NB4 (cell line): ENCODE measurements at regions not wholly inside any gene's neighbourhood (a gene's known extent, or its start where the extent isn't known, plus 50 kb on each side); places are given as distances from the start of the nearest gene placed in this dataset.
"Not testable (repeated sequence)": the region's sequence is repeated elsewhere in the genome, so short reads cannot be mapped to it uniquely, and the experiment has no call there.

Experiments used
- DNase-seq: peaks from one replicate; pipeline ENCODE4 v3.0.0; 2010; ENCODE audit warnings: low read depth
- H3K4me3 ChIP-seq: one replicate; pipeline ENCODE4 v1.5.1; 2011; ENCODE audit warnings: mild to moderate bottlenecking, low read depth, low read length, moderate library complexity
- MYC ChIP-seq: IDR thresholded peaks from 2 replicates; pipeline ENCODE4 v1.6.1; 2011; ENCODE audit warnings: low read depth, low read length
- POLR2A ChIP-seq: IDR thresholded peaks from 2 replicates; pipeline ENCODE4 v1.6.1; 2011; ENCODE audit warnings: mild to moderate bottlenecking; ENCODE audit not compliant: insufficient read length; ENCODE audit errors: extremely low read depth
- TF ChIP-seq, protein P1 (sequence below): IDR thresholded peaks from 2 replicates; pipeline ENCODE4 v1.6.1; 2011; ENCODE audit warnings: low read depth, low read length
- TF ChIP-seq, protein P2 (sequence below): IDR thresholded peaks from one replicate; pipeline ENCODE4 v1.5.1; 2012; ENCODE audit warnings: low read depth, low read length

DNA sequence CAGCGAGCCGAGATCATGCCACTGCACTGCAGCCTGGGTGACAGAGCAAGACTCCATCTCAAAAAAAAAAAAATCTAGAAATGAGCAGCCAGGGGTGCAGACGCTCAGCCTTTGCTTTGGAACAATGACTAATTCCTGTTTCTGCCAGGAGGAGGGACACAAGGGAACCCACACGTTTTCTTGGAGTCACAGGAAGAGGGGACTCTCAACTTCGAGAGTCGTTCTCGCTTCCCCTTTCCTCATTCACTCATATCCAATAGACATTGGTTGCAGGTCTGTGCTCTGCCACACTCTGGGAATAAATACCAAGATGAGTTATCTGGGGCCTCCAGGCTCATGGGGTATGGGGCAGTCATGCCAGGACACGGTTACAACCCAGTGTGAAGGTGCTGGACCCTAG, 91.5 kb upstream of the RREB1 start:
- no peak overlapping the region for H3K4me3 ChIP-seq
- peak; percentile 41 for DNase-seq
- TF ChIP-seq, protein P1, sequence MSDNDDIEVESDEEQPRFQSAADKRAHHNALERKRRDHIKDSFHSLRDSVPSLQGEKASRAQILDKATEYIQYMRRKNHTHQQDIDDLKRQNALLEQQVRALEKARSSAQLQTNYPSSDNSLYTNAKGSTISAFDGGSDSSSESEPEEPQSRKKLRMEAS: no peak
- TF ChIP-seq, protein P2, sequence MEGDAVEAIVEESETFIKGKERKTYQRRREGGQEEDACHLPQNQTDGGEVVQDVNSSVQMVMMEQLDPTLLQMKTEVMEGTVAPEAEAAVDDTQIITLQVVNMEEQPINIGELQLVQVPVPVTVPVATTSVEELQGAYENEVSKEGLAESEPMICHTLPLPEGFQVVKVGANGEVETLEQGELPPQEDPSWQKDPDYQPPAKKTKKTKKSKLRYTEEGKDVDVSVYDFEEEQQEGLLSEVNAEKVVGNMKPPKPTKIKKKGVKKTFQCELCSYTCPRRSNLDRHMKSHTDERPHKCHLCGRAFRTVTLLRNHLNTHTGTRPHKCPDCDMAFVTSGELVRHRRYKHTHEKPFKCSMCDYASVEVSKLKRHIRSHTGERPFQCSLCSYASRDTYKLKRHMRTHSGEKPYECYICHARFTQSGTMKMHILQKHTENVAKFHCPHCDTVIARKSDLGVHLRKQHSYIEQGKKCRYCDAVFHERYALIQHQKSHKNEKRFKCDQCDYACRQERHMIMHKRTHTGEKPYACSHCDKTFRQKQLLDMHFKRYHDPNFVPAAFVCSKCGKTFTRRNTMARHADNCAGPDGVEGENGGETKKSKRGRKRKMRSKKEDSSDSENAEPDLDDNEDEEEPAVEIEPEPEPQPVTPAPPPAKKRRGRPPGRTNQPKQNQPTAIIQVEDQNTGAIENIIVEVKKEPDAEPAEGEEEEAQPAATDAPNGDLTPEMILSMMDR: no peak
- no peak for TF ChIP-seq MYC
- no peak for TF ChIP-seq POLR2A

- TF ChIP-seq, protein P1: no peak
- TF ChIP-seq, protein P2: no peak
- TF ChIP-seq POLR2A: no peak
- TF ChIP-seq MYC: no peak
- H3K4me3 ChIP-seq: no peak overlapping the region
- peak; percentile 58 for DNase-seq
These were observed 86.5 kb upstream of the RREB1 start for GRCh38 chr6:7021301-7021700.

DNA sequence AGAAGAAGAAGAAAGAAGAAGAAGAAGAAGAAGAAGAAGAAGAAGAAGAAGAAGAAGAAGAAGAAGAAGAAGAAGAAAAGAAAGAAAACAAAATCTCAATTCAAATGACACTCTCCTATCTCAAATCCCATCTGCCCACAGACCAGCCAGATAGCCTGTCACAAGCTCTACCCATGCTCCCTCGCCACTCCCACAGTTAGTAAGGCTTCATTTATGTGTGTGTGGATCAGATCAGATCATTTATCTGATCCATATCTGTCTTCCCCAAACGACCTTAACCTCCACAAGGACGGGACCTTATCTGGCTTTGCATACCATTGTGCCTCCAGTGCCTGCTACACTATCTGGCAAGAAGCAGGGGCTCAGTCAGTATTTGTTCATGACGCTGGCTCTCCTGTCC, 81.9 kb upstream of the RREB1 start:
- no peak overlapping the region for H3K4me3 ChIP-seq
- TF ChIP-seq, protein P2: no peak
- no peak for TF ChIP-seq POLR2A
- no peak for TF ChIP-seq MYC
- TF ChIP-seq, protein P1: no peak
- no peak for DNase-seq

- DNase-seq, H3K4me3 ChIP-seq: not testable (repeated sequence)
These were observed 78.8 kb upstream of the RREB1 start for GRCh38 chr6:7028963-7029362.

DNA sequence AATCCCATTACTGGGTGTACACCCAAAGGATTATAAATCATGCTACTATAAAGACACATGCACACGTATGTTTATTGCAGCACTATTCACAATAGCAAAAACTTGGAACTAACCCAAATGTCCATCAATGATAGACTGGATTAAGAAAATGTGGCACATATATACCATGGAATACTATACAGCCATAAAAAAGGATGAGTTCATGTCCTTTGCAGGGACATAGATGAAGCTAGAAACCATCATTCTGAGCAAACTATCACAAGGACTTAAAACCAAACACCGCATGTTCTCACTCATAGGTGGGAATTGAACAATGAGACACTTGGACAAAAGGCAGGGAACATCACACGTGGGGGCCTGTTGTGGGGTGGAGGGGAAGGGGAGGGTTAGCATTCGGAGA, 76.8 kb upstream of the RREB1 start:
- H3K4me3 ChIP-seq, DNase-seq: not testable (repeated sequence)

DNA sequence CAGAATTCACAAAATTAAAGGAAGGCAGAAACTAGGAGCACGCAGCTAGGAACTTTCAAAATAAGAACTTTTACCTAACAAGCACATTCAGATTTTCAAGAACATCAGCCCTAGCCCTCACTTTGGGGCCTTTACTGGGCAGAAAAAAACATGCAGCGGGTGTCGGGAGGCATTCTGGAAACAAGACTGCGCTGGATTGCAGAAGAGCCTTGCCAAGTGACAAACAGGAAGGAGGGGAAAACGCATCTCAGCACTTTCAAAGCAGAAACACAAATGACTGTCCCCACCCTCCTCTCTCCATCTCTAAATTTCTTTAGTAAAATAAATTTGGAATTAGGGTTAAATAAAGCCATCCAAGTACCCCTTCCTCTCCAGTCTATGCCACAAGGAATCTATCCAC, 74.6 kb upstream of the RREB1 start:
- H3K4me3 ChIP-seq: no peak overlapping the region
- TF ChIP-seq, protein P2: no peak
- no peak for TF ChIP-seq MYC
- TF ChIP-seq, protein P1: no peak
- no peak for TF ChIP-seq POLR2A
- DNase-seq: no peak

- DNase-seq: no peak
- no peak overlapping the region for H3K4me3 ChIP-seq
- TF ChIP-seq, protein P1: no peak
- TF ChIP-seq, protein P2: no peak
- TF ChIP-seq MYC: no peak
- no peak for TF ChIP-seq POLR2A
These were observed 73.7 kb upstream of the RREB1 start for GRCh38 chr6:7034055-7034454.
